Adrenal gland (tissue), 9 donors: ENCODE measurements at regions not wholly inside any gene's neighbourhood (a gene's known extent, or its start where the extent isn't known, plus 50 kb on each side); places are given as distances from the start of the nearest gene placed in this dataset.

Experiments
- DNase-seq, 7 donors: peaks; one replicate each; pipeline ENCODE4 v3.0.0-alpha.2; 2019 to 2020
- H3K27ac ChIP-seq, 5 donors: fragments of 200-600 bp; sonication (generic) in 4 of 5; 1 replicate in 3 of 5; 2 replicates in 2 of 5; pipeline versions ENCODE4 v1.5.1 to v1.8.0; 2016 to 2020; ENCODE audit warnings: mild to moderate bottlenecking in 1 of 5
- H3K27me3 ChIP-seq: fragments of 200-600 bp; 2 replicates; pipeline ENCODE4 v1.8.0; 2021
- H3K36me3 ChIP-seq, 2 donors: fragments of 200-600 bp; replicated peaks in 1 of 2; 1 replicate in 1 of 2; 2 replicates in 1 of 2; pipeline versions ENCODE4 v1.5.1 to v1.8.0; 2018 to 2022
- H3K4me1 ChIP-seq, 2 donors: fragments of 200-600 bp; replicated peaks in 1 of 2; 1 replicate in 1 of 2; 2 replicates in 1 of 2; pipeline versions ENCODE4 v1.5.1 to v1.8.0; 2018 to 2021
- H3K4me3 ChIP-seq, 4 donors: fragments of 200-600 bp; sonication (generic) in 3 of 4; one replicate each; pipeline ENCODE4 v1.5.1; 2016 to 2018
- H3K9me3 ChIP-seq, 3 donors: fragments of 200-600 bp; sonication (generic) in 1 of 3; replicated peaks in 1 of 3; 1 replicate in 2 of 3; 2 replicates in 1 of 3; pipeline versions ENCODE4 v1.5.1 to v1.8.0; 2016 to 2021
- POLR2A ChIP-seq, 2 donors: fragments of 450-650 bp; IDR thresholded peaks; one replicate each; pipeline ENCODE4 v1.6.1; 2017; ENCODE audit warnings: antibody characterized with exemption in 2 of 2, mild to moderate bottlenecking in 2 of 2, moderate library complexity in 1 of 2
- WGBS, 4 donors: extraction: QIAGEN DNeasy Blood & Tissue Kit in 2 of 4; methylation state at CpG; one replicate each; pipeline versions ENCODE4 v1.1.5 to v1.1.7; 2013 to 2017; 5-methylcytosine and 5-hydroxymethylcytosine counted together
- intact Hi-C, 2 donors: fragments of 100-400 bp; cut with DNase I; formaldehyde crosslinking; loops; one replicate each; pipeline versions ENCODE4 v1.14.1 to v1.15.0; 2022 to 2023
- TF ChIP-seq, protein P1 (sequence below), 6 experiments: fragments of 450-650 bp in 4 of 6; fragments of 200-600 bp in 2 of 6; sonication (generic) in 1 of 6; IDR thresholded peaks; 1 replicate in 5 of 6; 2 replicates in 1 of 6; pipeline versions ENCODE4 v1.5.1 to v1.8.0; 2016 to 2021; ENCODE audit warnings: antibody characterized with exemption in 6 of 6, mild to moderate bottlenecking in 2 of 6, moderate library complexity in 1 of 6
- donor health status: healthy with polysubstance abuse.
- donor health status: Bipolar disorder and iron deficiency.
- donor health status: DM: yes; HTN: yes; CAD: no.
- donor health status: DM: no; HTN: no; CAD: no.
- donor health status: DM: no; HTN: no; CAD: no.

DNA sequence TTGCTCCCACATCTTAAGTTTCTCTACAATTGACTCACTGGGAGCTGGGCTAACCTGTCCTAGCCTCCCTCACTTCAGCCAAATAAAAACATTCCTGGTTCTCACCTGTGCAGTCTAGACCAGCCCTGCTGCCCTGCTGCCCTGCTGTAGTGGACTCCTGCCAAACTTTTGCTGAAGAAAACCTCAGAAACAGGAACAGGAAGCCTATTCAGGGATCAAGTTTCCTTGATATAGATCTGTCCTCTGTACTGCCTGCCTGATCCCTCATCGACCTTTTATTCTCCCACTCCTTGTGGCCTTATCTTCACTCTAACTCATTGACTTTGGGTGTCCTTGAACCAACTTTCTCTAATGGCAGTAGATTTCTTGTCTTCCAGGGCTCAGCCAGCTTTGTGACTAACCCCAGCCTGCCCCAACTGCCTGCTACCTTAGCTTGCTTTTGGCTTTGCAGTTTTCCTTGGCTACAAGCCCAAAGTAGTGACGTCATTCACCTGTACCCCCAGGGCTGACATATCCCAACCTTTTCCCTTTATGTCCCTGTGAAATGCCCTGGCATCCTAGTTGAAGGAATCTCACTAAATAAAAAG, 234.8 kb downstream of the DUSP6 start:
- Histone ChIP-seq H3K27me3 (no peaks in the 10 kb centered on the region), H3K4me1 (peaks cover 0 to 8% of the 10 kb centered on the region in 2 donors), H3K4me3 (no peak overlapping the region), H3K27ac (no peak overlapping the region), H3K36me3 (no peaks in the 10 kb centered on the region), H3K9me3 (no peaks in the 10 kb centered on the region)
- peak in 5 of 7 donors; percentile 11 to 25 (median 17) for DNase-seq
- intact Hi-C loops = no loop called here
- TF ChIP-seq, protein P1, sequence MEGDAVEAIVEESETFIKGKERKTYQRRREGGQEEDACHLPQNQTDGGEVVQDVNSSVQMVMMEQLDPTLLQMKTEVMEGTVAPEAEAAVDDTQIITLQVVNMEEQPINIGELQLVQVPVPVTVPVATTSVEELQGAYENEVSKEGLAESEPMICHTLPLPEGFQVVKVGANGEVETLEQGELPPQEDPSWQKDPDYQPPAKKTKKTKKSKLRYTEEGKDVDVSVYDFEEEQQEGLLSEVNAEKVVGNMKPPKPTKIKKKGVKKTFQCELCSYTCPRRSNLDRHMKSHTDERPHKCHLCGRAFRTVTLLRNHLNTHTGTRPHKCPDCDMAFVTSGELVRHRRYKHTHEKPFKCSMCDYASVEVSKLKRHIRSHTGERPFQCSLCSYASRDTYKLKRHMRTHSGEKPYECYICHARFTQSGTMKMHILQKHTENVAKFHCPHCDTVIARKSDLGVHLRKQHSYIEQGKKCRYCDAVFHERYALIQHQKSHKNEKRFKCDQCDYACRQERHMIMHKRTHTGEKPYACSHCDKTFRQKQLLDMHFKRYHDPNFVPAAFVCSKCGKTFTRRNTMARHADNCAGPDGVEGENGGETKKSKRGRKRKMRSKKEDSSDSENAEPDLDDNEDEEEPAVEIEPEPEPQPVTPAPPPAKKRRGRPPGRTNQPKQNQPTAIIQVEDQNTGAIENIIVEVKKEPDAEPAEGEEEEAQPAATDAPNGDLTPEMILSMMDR (IDR thresholded peaks at IDR 0.05) = no peak
- no peak for TF ChIP-seq POLR2A (IDR thresholded peaks at IDR 0.05)
- 6 to 9% (median 9%) methylated on average over 2 of the region's 2 CpGs for WGBS, 4 donors

DNA sequence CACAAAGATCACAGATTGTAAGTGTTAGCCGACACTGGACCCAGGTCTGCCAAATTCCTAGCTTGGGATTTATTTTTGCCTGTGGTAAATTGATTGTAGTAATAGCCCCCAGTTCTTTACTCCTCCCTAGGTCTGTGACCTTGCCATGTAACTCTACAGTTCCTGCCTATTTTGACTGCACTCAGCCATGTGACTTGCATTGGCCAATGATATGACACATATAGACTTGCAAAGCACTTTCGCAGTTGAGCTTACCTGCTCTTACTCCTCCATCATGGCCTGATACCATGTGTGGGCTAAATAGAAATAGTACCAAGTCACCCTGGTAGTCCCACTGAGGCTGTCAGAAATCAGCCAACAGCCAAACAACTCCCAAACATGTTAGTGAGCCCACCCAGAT, 240.3 kb downstream of the DUSP6 start:
- Histone ChIP-seq H3K4me3 (no peak overlapping the region), H3K9me3 (no peaks in the 10 kb centered on the region), H3K27me3 (no peaks in the 10 kb centered on the region), H3K36me3 (no peaks in the 10 kb centered on the region), H3K27ac (no peak overlapping the region), H3K4me1 (no peaks in the 10 kb centered on the region)
- intact Hi-C loops = no loop called here
- no peak for DNase-seq
- TF ChIP-seq POLR2A (IDR thresholded peaks at IDR 0.05) = no peak
- TF ChIP-seq, protein P1 (IDR thresholded peaks at IDR 0.05) = no peak
- WGBS, 4 donors = 90 to 100% (median 97%) methylated on average over 2 of the region's 2 CpGs

- no peaks in the 10 kb centered on the region for H3K27me3 ChIP-seq
- DNase-seq = no peak
- H3K4me1 ChIP-seq = no peaks in the 10 kb centered on the region
- WGBS, 4 donors = 86 to 96% (median 91%) methylated on average over 2 of the region's 2 CpGs
- H3K27ac ChIP-seq = no peak overlapping the region
- H3K4me3 ChIP-seq = no peak overlapping the region
- no peaks in the 10 kb centered on the region for H3K9me3 ChIP-seq
- no peaks in the 10 kb centered on the region for H3K36me3 ChIP-seq
- intact Hi-C loops = no loop called here
- TF ChIP-seq POLR2A (IDR thresholded peaks at IDR 0.05) = no peak
- TF ChIP-seq, protein P1 (IDR thresholded peaks at IDR 0.05) = no peak
Observed at GRCh38 chr12:89108265-89108664, 244.0 kb downstream of the DUSP6 start.

GRCh38 chr12:89106950-89107349, 245.4 kb downstream of the DUSP6 start:
- H3K27ac ChIP-seq = no peak overlapping the region
- H3K9me3 ChIP-seq = no peaks in the 10 kb centered on the region
- TF ChIP-seq, protein P1 (IDR thresholded peaks at IDR 0.05) = no peak
- no peak for TF ChIP-seq POLR2A (IDR thresholded peaks at IDR 0.05)
- intact Hi-C loops = no loop called here
- H3K4me3 ChIP-seq = no peak overlapping the region
- H3K4me1 ChIP-seq = no peaks in the 10 kb centered on the region
- no peaks in the 10 kb centered on the region for H3K36me3 ChIP-seq
- H3K27me3 ChIP-seq = no peaks in the 10 kb centered on the region
- no peak for DNase-seq
- 82 to 90% (median 87%) methylated on average over 5 of the region's 5 CpGs for WGBS, 4 donors
